ENCODE measurements at regions not wholly inside any gene's neighbourhood (a gene's known extent, or its start where the extent isn't known, plus 50 kb on each side); places are given as distances from the start of the nearest gene placed in this dataset.

DNA sequence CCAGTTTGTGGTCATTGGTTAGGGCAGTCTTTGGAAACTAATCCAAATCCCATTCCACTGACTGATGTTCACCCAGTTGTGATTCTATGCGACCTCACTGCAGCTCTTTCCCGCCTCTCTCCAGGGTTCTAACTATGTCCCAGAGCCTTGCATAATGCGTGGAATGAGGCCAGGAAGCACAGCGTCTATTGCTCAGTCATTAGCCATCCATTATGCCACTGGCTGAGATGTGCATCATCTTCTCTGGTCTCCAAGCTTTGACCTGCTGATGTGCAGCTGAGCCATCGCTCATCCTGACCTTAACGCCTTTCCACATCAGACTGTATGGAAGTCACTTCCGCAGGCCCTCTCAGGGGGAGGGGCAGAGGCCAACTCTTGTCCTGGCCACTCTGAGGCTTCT lies 115.4 kb upstream of the VRK1 start:
- H3K36me3 ChIP-seq (replicated peaks in 1 of 2), result no peaks in the 10 kb centered on the region
- intact Hi-C loops (cut with DNase I), result no loop called here
- TF ChIP-seq, protein P1, sequence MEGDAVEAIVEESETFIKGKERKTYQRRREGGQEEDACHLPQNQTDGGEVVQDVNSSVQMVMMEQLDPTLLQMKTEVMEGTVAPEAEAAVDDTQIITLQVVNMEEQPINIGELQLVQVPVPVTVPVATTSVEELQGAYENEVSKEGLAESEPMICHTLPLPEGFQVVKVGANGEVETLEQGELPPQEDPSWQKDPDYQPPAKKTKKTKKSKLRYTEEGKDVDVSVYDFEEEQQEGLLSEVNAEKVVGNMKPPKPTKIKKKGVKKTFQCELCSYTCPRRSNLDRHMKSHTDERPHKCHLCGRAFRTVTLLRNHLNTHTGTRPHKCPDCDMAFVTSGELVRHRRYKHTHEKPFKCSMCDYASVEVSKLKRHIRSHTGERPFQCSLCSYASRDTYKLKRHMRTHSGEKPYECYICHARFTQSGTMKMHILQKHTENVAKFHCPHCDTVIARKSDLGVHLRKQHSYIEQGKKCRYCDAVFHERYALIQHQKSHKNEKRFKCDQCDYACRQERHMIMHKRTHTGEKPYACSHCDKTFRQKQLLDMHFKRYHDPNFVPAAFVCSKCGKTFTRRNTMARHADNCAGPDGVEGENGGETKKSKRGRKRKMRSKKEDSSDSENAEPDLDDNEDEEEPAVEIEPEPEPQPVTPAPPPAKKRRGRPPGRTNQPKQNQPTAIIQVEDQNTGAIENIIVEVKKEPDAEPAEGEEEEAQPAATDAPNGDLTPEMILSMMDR (IDR thresholded peaks at IDR 0.05), result no peak
- TF ChIP-seq POLR2A (IDR thresholded peaks at IDR 0.05), result no peak
- 64 to 81% (median 73%) methylated on average over 6 to 7 of the region's 7 CpGs for WGBS, 4 donors
- H3K4me1 ChIP-seq (replicated peaks in 1 of 2), result no peaks in the 10 kb centered on the region
- DNase-seq, result no peak
- no peak overlapping the region for H3K4me3 ChIP-seq
- H3K27me3 ChIP-seq, result no peaks in the 10 kb centered on the region
- no peaks in the 10 kb centered on the region for H3K9me3 ChIP-seq (replicated peaks in 1 of 3)
- H3K27ac ChIP-seq, result no peak overlapping the region

DNA sequence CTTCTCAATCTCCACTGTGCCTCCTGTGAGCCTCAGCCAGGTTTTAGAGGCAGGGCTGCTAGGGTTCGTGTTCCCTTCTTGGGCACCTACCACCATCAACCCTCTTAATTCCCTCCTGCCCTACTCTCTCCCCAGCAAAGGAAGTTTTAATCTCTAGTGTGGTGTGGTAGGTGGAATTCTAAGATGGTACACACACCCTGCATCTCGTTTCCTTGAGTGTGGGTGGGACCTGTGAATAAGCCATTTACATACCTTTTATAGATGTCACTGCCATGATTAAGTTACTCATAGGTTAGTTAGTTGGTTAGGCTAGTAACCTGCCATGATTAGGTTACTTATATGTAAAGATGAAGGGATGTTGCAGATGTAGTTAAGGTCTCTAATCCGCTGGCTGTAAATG lies 114.8 kb upstream of the VRK1 start:
- WGBS, 4 donors, result 58 to 69% (median 64%) methylated on average over 3 of the region's 3 CpGs
- TF ChIP-seq, protein P1 (IDR thresholded peaks at IDR 0.05), result no peak
- TF ChIP-seq POLR2A (IDR thresholded peaks at IDR 0.05), result no peak
- intact Hi-C loops (cut with DNase I), result no loop called here

DNA sequence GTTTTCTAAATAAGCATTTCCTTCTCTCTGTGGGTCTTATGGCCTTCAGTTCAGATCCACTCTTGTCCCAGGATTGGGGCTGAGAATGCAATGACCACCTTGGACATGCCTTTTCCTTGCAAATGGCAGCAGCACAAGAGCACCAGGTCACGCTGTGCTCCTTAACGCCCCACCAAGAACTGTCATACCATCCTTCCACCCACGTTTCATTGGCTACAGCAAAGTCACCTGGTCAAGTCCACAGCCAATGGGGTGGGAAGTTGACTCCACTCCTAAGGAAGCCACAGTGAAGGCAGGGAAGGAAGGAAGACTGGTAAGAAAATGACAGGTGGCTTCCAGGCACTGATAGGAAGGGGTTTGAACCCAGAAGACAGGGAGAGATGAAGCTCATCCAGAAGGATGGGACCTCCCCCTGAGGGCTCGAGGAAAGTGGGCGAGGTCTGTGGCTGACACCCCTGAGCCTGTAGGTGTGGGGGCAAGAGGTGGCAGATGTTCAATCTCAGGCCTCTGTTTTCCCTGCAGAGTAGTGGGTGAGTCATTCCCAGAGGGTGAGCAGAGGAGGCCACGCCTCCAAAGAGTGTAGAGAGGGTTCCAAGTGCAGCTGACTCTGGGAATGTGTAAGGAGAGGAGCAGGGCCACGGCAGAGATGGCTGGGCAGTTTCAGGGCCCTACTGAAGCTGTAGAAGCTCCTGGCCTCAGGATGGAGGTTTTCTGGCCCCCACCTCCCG lies 113.5 kb upstream of the VRK1 start:
- TF ChIP-seq POLR2A (IDR thresholded peaks at IDR 0.05), result no peak
- TF ChIP-seq, protein P1 (IDR thresholded peaks at IDR 0.05), result no peak
- no peak for DNase-seq

More for the DNA sequence above, 114.8 kb upstream of the VRK1 start:
- DNase-seq, result no peak
- H3K4me3 ChIP-seq, result no peak overlapping the region
- no peaks in the 10 kb centered on the region for H3K36me3 ChIP-seq (replicated peaks in 1 of 2)
- no peak overlapping the region for H3K27ac ChIP-seq
- no peaks in the 10 kb centered on the region for H3K4me1 ChIP-seq (replicated peaks in 1 of 2)
- H3K27me3 ChIP-seq, result no peaks in the 10 kb centered on the region
- H3K9me3 ChIP-seq (replicated peaks in 1 of 3), result no peaks in the 10 kb centered on the region

DNA sequence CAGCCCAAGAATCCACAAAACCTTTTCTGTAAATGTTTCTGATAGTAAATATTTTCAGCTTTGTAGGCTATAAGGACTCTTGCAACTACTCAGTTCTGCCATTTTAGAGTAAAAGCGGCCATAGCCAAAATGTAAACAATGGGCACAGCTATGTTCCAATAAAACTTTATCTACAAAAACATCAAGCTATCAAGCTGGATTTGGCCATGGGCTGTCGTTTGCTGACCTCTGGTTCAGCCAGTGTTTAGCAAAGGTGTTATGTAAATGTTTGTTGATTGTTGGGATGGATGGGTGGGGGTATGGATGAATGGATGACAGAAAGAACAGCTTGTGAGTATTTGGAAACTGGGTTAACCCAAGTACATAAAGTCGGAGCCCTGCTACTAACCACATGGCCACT lies 111.1 kb upstream of the VRK1 start:
- WGBS, 4 donors, result 50 to 68% (median 53%) methylated on average over 3 of the region's 3 CpGs
- H3K36me3 ChIP-seq (replicated peaks in 1 of 2), result no peaks in the 10 kb centered on the region
- no peaks in the 10 kb centered on the region for H3K4me1 ChIP-seq (replicated peaks in 1 of 2)
- H3K9me3 ChIP-seq (replicated peaks in 1 of 3), result no peaks in the 10 kb centered on the region
- no peak for DNase-seq
- TF ChIP-seq, protein P1 (IDR thresholded peaks at IDR 0.05), result no peak
- no peak for TF ChIP-seq POLR2A (IDR thresholded peaks at IDR 0.05)
- H3K27ac ChIP-seq, result no peak overlapping the region
- H3K4me3 ChIP-seq, result no peak overlapping the region
- intact Hi-C loops (cut with DNase I), result no loop called here
- no peaks in the 10 kb centered on the region for H3K27me3 ChIP-seq

More for the DNA sequence above, 113.5 kb upstream of the VRK1 start:
- 68 to 75% (median 73%) methylated on average over 8 of the region's 8 CpGs for WGBS, 4 donors
- Histone ChIP-seq H3K27ac (no peak overlapping the region), H3K4me1 (replicated peaks in 1 of 2) (no peaks in the 10 kb centered on the region), H3K4me3 (no peak overlapping the region), H3K36me3 (replicated peaks in 1 of 2) (no peaks in the 10 kb centered on the region), H3K27me3 (no peaks in the 10 kb centered on the region), H3K9me3 (replicated peaks in 1 of 3) (no peaks in the 10 kb centered on the region)
- intact Hi-C loops (cut with DNase I), result no loop called here

Data from adrenal gland (tissue), 9 donors.